GM21529 (cell line): ENCODE measurements at regions not wholly inside any gene's neighbourhood (a gene's known extent, or its start where the extent isn't known, plus 50 kb on each side); places are given as distances from the start of the nearest gene placed in this dataset.

Experiments
- ATAC-seq: cut with Tn5 transposase; IDR thresholded peaks from one replicate; pipeline ENCODE4 v1.9.1; 2021; ENCODE audit not compliant: unreplicated experiment

- no peak for ATAC-seq
Measured at GRCh38 chr1:87600854-87601253, 272.2 kb downstream of the LMO4 start.

- ATAC-seq: no peak
Measured at GRCh38 chr1:87603626-87604025, 274.9 kb downstream of the LMO4 start.

- no peak for ATAC-seq
Measured at GRCh38 chr1:87612956-87613355, 284.3 kb downstream of the LMO4 start.

GRCh38 chr1:87615491-87615890 lies 286.8 kb downstream of the LMO4 start:
- no peak for ATAC-seq

- ATAC-seq: no peak
Measured at GRCh38 chr1:87615901-87616300, 287.2 kb downstream of the LMO4 start.

- no peak for ATAC-seq
Measured at GRCh38 chr1:87620807-87621206, 292.1 kb downstream of the LMO4 start.

GRCh38 chr1:87629673-87630072 lies 301.0 kb downstream of the LMO4 start:
- ATAC-seq: no peak

GRCh38 chr1:87632232-87632631 lies 303.6 kb downstream of the LMO4 start:
- ATAC-seq: no peak

GRCh38 chr1:87636198-87636892 lies 307.7 kb downstream of the LMO4 start:
- no peak for ATAC-seq

- no peak for ATAC-seq
Measured at GRCh38 chr1:87638636-87639035, 310.0 kb downstream of the LMO4 start.

GRCh38 chr1:87641996-87642395 lies 313.3 kb downstream of the LMO4 start:
- ATAC-seq: no peak

- no peak for ATAC-seq
Measured at GRCh38 chr1:87642581-87643221, 314.0 kb downstream of the LMO4 start.

- ATAC-seq: no peak
Measured at GRCh38 chr1:87644033-87644578, 315.4 kb downstream of the LMO4 start.

- ATAC-seq: no peak
Measured at GRCh38 chr1:87644579-87645190, 316.0 kb downstream of the LMO4 start.

GRCh38 chr1:87647430-87648177 lies 318.9 kb downstream of the LMO4 start:
- no peak for ATAC-seq

- ATAC-seq: no peak
Measured at GRCh38 chr1:87648323-87649119, 319.8 kb downstream of the LMO4 start.

- ATAC-seq: no peak
Measured at GRCh38 chr1:87650306-87650705, 321.6 kb downstream of the LMO4 start.

- no peak for ATAC-seq
Measured at GRCh38 chr1:87652176-87652575, 323.5 kb downstream of the LMO4 start.

GRCh38 chr1:87665151-87665550 lies 336.5 kb downstream of the LMO4 start:
- no peak for ATAC-seq

- no peak for ATAC-seq
Measured at GRCh38 chr1:87666681-87667080, 338.0 kb downstream of the LMO4 start.

- no peak for ATAC-seq
Measured at GRCh38 chr1:87669674-87670073, 341.0 kb downstream of the LMO4 start.
